ENCODE measurements at regions not wholly inside any gene's neighbourhood (a gene's known extent, or its start where the extent isn't known, plus 50 kb on each side); places are given as distances from the start of the nearest gene placed in this dataset.
"Not testable (repeated sequence)": the region's sequence is repeated elsewhere in the genome, so short reads cannot be mapped to it uniquely, and the experiment has no call there.

- no peak for DNase-seq
Measured at GRCh38 chr14:86779416-86779815, 1213.6 kb downstream of the GALC start.

GRCh38 chr14:86777963-86778602 is 1214.9 kb downstream of the GALC start:
- no peak for DNase-seq

- not testable (repeated sequence) for DNase-seq
Measured at GRCh38 chr14:86775896-86776295, 1217.1 kb downstream of the GALC start.

- DNase-seq: no peak
Measured at GRCh38 chr14:86774916-86775315, 1218.1 kb downstream of the GALC start.

- no peak for DNase-seq
Measured at GRCh38 chr14:86772075-86772474, 1220.9 kb downstream of the GALC start.

- DNase-seq: no peak
Measured at GRCh38 chr14:86770186-86770585, 1222.8 kb downstream of the GALC start.

- DNase-seq: no peak
Measured at GRCh38 chr14:86766469-86766868, 1226.5 kb downstream of the GALC start.

GRCh38 chr14:86761611-86762010 is 1231.4 kb downstream of the GALC start:
- no peak for DNase-seq

- no peak for DNase-seq
Measured at GRCh38 chr14:86756521-86757190, 1226.7 kb downstream of the FLRT2 start.

- not testable (repeated sequence) for DNase-seq
Measured at GRCh38 chr14:86750488-86750887, 1220.5 kb downstream of the FLRT2 start.

- no peak for DNase-seq
Measured at GRCh38 chr14:86739761-86740160, 1209.8 kb downstream of the FLRT2 start.

- not testable (repeated sequence) for DNase-seq
Measured at GRCh38 chr14:86731427-86731826, 1201.5 kb downstream of the FLRT2 start.

- no peak for DNase-seq
Measured at GRCh38 chr14:86723254-86723624, 1193.3 kb downstream of the FLRT2 start.

- DNase-seq: no peak
Measured at GRCh38 chr14:86722612-86723253, 1192.8 kb downstream of the FLRT2 start.

- no peak for DNase-seq
Measured at GRCh38 chr14:86714575-86714974, 1184.6 kb downstream of the FLRT2 start.

- no peak for DNase-seq
Measured at GRCh38 chr14:86714153-86714552, 1184.2 kb downstream of the FLRT2 start.

GRCh38 chr14:86712727-86713126 is 1182.8 kb downstream of the FLRT2 start:
- DNase-seq: no peak

GRCh38 chr14:86712176-86712575 is 1182.2 kb downstream of the FLRT2 start:
- no peak for DNase-seq

GRCh38 chr14:86708846-86709339 is 1178.9 kb downstream of the FLRT2 start:
- DNase-seq: no peak

- DNase-seq: peak in 1 of 5 experiments; percentile 1
Measured at GRCh38 chr14:86707071-86707470, 1177.1 kb downstream of the FLRT2 start.

GRCh38 chr14:86683561-86683960 is 1153.6 kb downstream of the FLRT2 start:
- DNase-seq: no peak

- DNase-seq: no peak
Measured at GRCh38 chr14:86675059-86675458, 1145.1 kb downstream of the FLRT2 start.

GRCh38 chr14:86673523-86673969 is 1143.6 kb downstream of the FLRT2 start:
- no peak for DNase-seq

GRCh38 chr14:86672080-86672479 is 1142.1 kb downstream of the FLRT2 start:
- DNase-seq: no peak
